H1 (cell line): ENCODE measurements at regions not wholly inside any gene's neighbourhood (a gene's known extent, or its start where the extent isn't known, plus 50 kb on each side); places are given as distances from the start of the nearest gene placed in this dataset.

Experiments
- CTCF ChIA-PET: fragments of 300-600 bp; sonication (Branson Sonifier 250); formaldehyde crosslinking; loops from one replicate; lab custom pipeline; 2021; ENCODE audit not compliant: partially characterized antibody; lab: Charles Lee
- POLR2A ChIA-PET: fragments of 300-600 bp; sonication (Branson Sonifier 250); formaldehyde crosslinking; loops from one replicate; lab custom pipeline; 2021; ENCODE audit warnings: inconsistent platforms; ENCODE audit not compliant: partially characterized antibody; lab: Charles Lee
- DNase-seq, 2 experiments: peaks; one replicate each; pipeline versions ENCODE4 v3.0.0 to v3.0.0-alpha.2; 2010 to 2022; ENCODE audit warnings: low spot score in 2 of 2, low read depth in 1 of 2, mixed read lengths in 1 of 2
- FAIRE-seq: peaks from 2 replicates; lab custom pipeline; 2011; peaks lifted over from hg19 to GRCh38; lab: Jason Lieb, UNC
- H2AFZ ChIP-seq: 2 replicates; pipeline ENCODE4 v1.8.1; 2012; ENCODE audit warnings: low read length, inconsistent platforms
- H2AK5ac ChIP-seq: 2 replicates; pipeline ENCODE4 v1.6.1; 2013; ENCODE audit warnings: low read depth, low read length
- H2BK120ac ChIP-seq: replicated peaks from 2 replicates; pipeline ENCODE3; 2013; ENCODE audit warnings: low read depth, low read length, inconsistent platforms
- H2BK12ac ChIP-seq: 2 replicates; pipeline ENCODE4 v1.6.1; 2013; ENCODE audit warnings: low read depth, low read length
- H2BK15ac ChIP-seq: 2 replicates; pipeline ENCODE4 v1.6.1; 2013; ENCODE audit warnings: low read length
- H2BK20ac ChIP-seq: 2 replicates; pipeline ENCODE4 v1.6.1; 2013; ENCODE audit warnings: low read length
- H2BK5ac ChIP-seq: 2 replicates; pipeline ENCODE4 v1.6.1; 2013; ENCODE audit warnings: low read depth, low read length
- H3K14ac ChIP-seq: 2 replicates; pipeline ENCODE4 v1.6.1; 2013; ENCODE audit warnings: inconsistent platforms; ENCODE audit not compliant: insufficient read length
- H3K18ac ChIP-seq: 2 replicates; pipeline ENCODE4 v1.6.1; 2013; ENCODE audit warnings: low read length; ENCODE audit errors: extremely low read depth
- H3K23ac ChIP-seq: 2 replicates; pipeline ENCODE4 v1.6.1; 2013; ENCODE audit warnings: inconsistent platforms; ENCODE audit not compliant: insufficient read length
- H3K23me2 ChIP-seq: 2 replicates; pipeline ENCODE4 v1.6.1; 2013; ENCODE audit warnings: low read depth, low read length
- H3K27ac ChIP-seq: 2 replicates; pipeline ENCODE4 v1.6.1; 2011; ENCODE audit warnings: low read depth, low read length, inconsistent platforms
- H3K27me3 ChIP-seq, 4 experiments: replicated peaks in 1 of 4; 1 replicate in 1 of 4; 2 replicates in 3 of 4; pipeline versions ENCODE4 v1.6.1 to v1.8.1; 2011 to 2013; ENCODE audit warnings: low read length in 3 of 4, mild to moderate bottlenecking in 3 of 4, inconsistent platforms in 2 of 4, mixed read lengths in 2 of 4, moderate library complexity in 1 of 4; ENCODE audit not compliant: control insufficient read depth in 3 of 4, insufficient read depth in 3 of 4; ENCODE audit errors: extremely low read depth in 1 of 4
- H3K36me3 ChIP-seq, 4 experiments: 2 replicates each; pipeline versions ENCODE4 v1.6.1 to v1.8.1; 2011 to 2013; ENCODE audit warnings: mild to moderate bottlenecking in 4 of 4, low read length in 3 of 4, moderate library complexity in 2 of 4, control low read depth in 1 of 4, inconsistent platforms in 1 of 4; ENCODE audit not compliant: insufficient read depth in 4 of 4, control insufficient read depth in 2 of 4
- H3K4ac ChIP-seq: replicated peaks from 2 replicates; pipeline ENCODE3; 2013; ENCODE audit warnings: low read length, low read depth, mixed read lengths, inconsistent platforms; ENCODE audit not compliant: insufficient read length
- H3K4me1 ChIP-seq, 4 experiments: replicated peaks in 1 of 4; 1 replicate in 1 of 4; 2 replicates in 3 of 4; pipeline versions ENCODE4 v1.6.1 to v1.8.1; 2011 to 2013; ENCODE audit warnings: low read length in 3 of 4, inconsistent platforms in 2 of 4, mixed read lengths in 1 of 4; ENCODE audit not compliant: insufficient read depth in 4 of 4, control insufficient read depth in 3 of 4
- H3K4me2 ChIP-seq, 2 experiments: 2 replicates each; pipeline versions ENCODE4 v1.6.1 to v1.8.1; 2011 to 2013; ENCODE audit warnings: low read depth in 2 of 2, low read length in 2 of 2, control low read depth in 1 of 2, inconsistent platforms in 1 of 2, mild to moderate bottlenecking in 1 of 2; ENCODE audit not compliant: insufficient read depth in 1 of 2
- H3K4me3 ChIP-seq, 4 experiments: fragments of 200-600, 300-600 bp in 1 of 4; sonication (generic), shearing (Covaris generic), sonication (Bioruptor Twin) in 1 of 4; 2 replicates each; pipeline versions ENCODE4 v1.5.1 to v1.8.1; 2011 to 2016; ENCODE audit warnings: low read length in 4 of 4, low read depth in 3 of 4, control low read depth in 2 of 4, inconsistent platforms in 2 of 4, mild to moderate bottlenecking in 2 of 4, mixed read lengths in 1 of 4, moderate library complexity in 1 of 4; ENCODE audit not compliant: insufficient read depth in 2 of 4; ENCODE audit errors: extremely low read depth in 1 of 4
- H3K56ac ChIP-seq: replicated peaks from 2 replicates; pipeline ENCODE3; 2013; ENCODE audit warnings: low read depth, mild to moderate bottlenecking, mixed read lengths, low read length, inconsistent platforms; ENCODE audit not compliant: insufficient read length
- H3K79me1 ChIP-seq: 2 replicates; pipeline ENCODE4 v1.6.1; 2013; ENCODE audit warnings: low read depth, low read length, control low read depth
- H3K79me2 ChIP-seq, 2 experiments: 2 replicates each; pipeline versions ENCODE4 v1.6.1 to v1.8.1; 2012 to 2013; ENCODE audit warnings: low read length in 2 of 2, mild to moderate bottlenecking in 2 of 2, inconsistent platforms in 1 of 2; ENCODE audit not compliant: insufficient read depth in 2 of 2, control insufficient read depth in 1 of 2
- H3K9ac ChIP-seq, 4 experiments: replicated peaks in 1 of 4; 1 replicate in 1 of 4; 2 replicates in 3 of 4; pipeline versions ENCODE4 v1.6.1 to v1.8.1; 2011 to 2013; ENCODE audit warnings: low read depth in 3 of 4, low read length in 3 of 4, control low read depth in 2 of 4, mild to moderate bottlenecking in 2 of 4, moderate library complexity in 2 of 4, inconsistent platforms in 1 of 4; ENCODE audit errors: extremely low read depth in 1 of 4
- H3K9me3 ChIP-seq, 2 experiments: 2 replicates each; pipeline versions ENCODE4 v1.6.1 to v1.8.1; 2012 to 2013; ENCODE audit warnings: mild to moderate bottlenecking in 2 of 2, moderate library complexity in 2 of 2, control low read depth in 1 of 2, inconsistent platforms in 1 of 2, low read depth in 1 of 2, low read length in 1 of 2, mixed read lengths in 1 of 2; ENCODE audit not compliant: insufficient read depth in 2 of 2
- H4K20me1 ChIP-seq, 2 experiments: replicated peaks in 1 of 2; 2 replicates each; pipeline versions ENCODE3 to v1.8.1; 2011 to 2013; ENCODE audit warnings: inconsistent platforms in 2 of 2, low read length in 2 of 2, mild to moderate bottlenecking in 1 of 2; ENCODE audit not compliant: insufficient read depth in 2 of 2, control insufficient read depth in 1 of 2
- H4K5ac ChIP-seq: 2 replicates; pipeline ENCODE4 v1.6.1; 2013; ENCODE audit warnings: low read length, low read depth, mixed read lengths, inconsistent platforms; ENCODE audit not compliant: insufficient read length
- H4K8ac ChIP-seq: 2 replicates; pipeline ENCODE4 v1.8.0; 2013; ENCODE audit warnings: mild to moderate bottlenecking, moderate library complexity, low read length, inconsistent platforms; ENCODE audit not compliant: insufficient read depth; ENCODE audit errors: extremely low read depth
- H4K91ac ChIP-seq: replicated peaks from 2 replicates; pipeline ENCODE3; 2013; ENCODE audit warnings: low read length, mixed read lengths, inconsistent platforms; ENCODE audit not compliant: insufficient read length
- ATF2 ChIP-seq: IDR thresholded peaks from 2 replicates; pipeline ENCODE4 v1.6.1; 2012; ENCODE audit warnings: low read length, inconsistent platforms
- BACH1 ChIP-seq: IDR thresholded peaks from 2 replicates; pipeline ENCODE4 v1.6.1; 2012; ENCODE audit warnings: low read length, improper control_type of control experiment
- CHD2 ChIP-seq: IDR thresholded peaks from 2 replicates; pipeline ENCODE4 v1.6.1; 2012; ENCODE audit warnings: low read length, improper control_type of control experiment
- CTCF ChIP-seq, 3 experiments: IDR thresholded peaks; 1 replicate in 2 of 3; 2 replicates in 1 of 3; pipeline versions ENCODE4 v1.5.1 to v1.6.1; 2011; ENCODE audit warnings: low read length in 3 of 3, mild to moderate bottlenecking in 3 of 3, inconsistent platforms in 2 of 3, low read depth in 1 of 3, moderate library complexity in 1 of 3; ENCODE audit not compliant: insufficient read depth in 1 of 3; ENCODE audit errors: control extremely low read depth in 1 of 3
- EP300 ChIP-seq, 2 experiments: IDR thresholded peaks; 1 replicate in 1 of 2; 2 replicates in 1 of 2; pipeline ENCODE4 v1.6.1; 2011 to 2012; ENCODE audit warnings: low read depth in 2 of 2, low read length in 2 of 2, mild to moderate bottlenecking in 2 of 2, borderline replicate concordance in 1 of 2, inconsistent platforms in 1 of 2, moderate library complexity in 1 of 2
- RAD21 ChIP-seq, 2 experiments: IDR thresholded peaks in 1 of 2; conservative IDR thresholded peaks in 1 of 2; 2 replicates each; pipeline ENCODE4 v1.6.1; 2011; ENCODE audit warnings: low read depth in 2 of 2, low read length in 2 of 2, improper control_type of control experiment in 1 of 2, inconsistent platforms in 1 of 2, mild to moderate bottlenecking in 1 of 2, moderate library complexity in 1 of 2
- SIRT6 ChIP-seq: IDR thresholded peaks from one replicate; pipeline ENCODE4 v1.7.1; 2012; ENCODE audit warnings: low read length, inconsistent platforms
- SIX5 ChIP-seq: IDR thresholded peaks from 2 replicates; pipeline ENCODE4 v1.6.1; 2011; ENCODE audit warnings: mild to moderate bottlenecking, low read depth, low read length
- WGBS, 2 experiments: shearing (Covaris generic) in 1 of 2; methylation state at CpG; one replicate each; pipeline versions ENCODE4 v1.1.6 to v1.1.7; 2013 to 2015; ENCODE audit warnings: low lambda C conversion rate in 2 of 2, mixed read lengths in 2 of 2, inconsistent platforms in 1 of 2, low coverage in 1 of 2, missing lambda C conversion rate in 1 of 2; ENCODE audit not compliant: insufficient replicate concordance in 2 of 2, insufficient coverage in 1 of 2, insufficient read length in 1 of 2; ENCODE audit errors: extremely low coverage in 1 of 2, missing lambda C conversion rate in 1 of 2; 5-methylcytosine and 5-hydroxymethylcytosine counted together

GRCh38 chr3:106251160-106251892, 382.5 kb upstream of the CBLB start:
- Histone ChIP-seq H3K23me2 (no peaks in the 10 kb centered on the region), H3K4me1 (no peaks in the 10 kb centered on the region), H2BK5ac (no peak overlapping the region), H2BK15ac (no peak overlapping the region), H4K20me1 (no peaks in the 10 kb centered on the region), H2BK20ac (no peak overlapping the region), H3K9me3 (peaks cover 8 to 12% of the 10 kb centered on the region in 2 experiments; a peak in 3 of 4 replicates), H3K18ac (no peak overlapping the region), H3K4me2 (no peak overlapping the region), H3K27ac (no peak overlapping the region), H2AFZ (no peak overlapping the region), H4K5ac (no peak overlapping the region), H3K23ac (no peak overlapping the region), H3K27me3 (no peaks in the 10 kb centered on the region), H3K36me3 (no peaks in the 10 kb centered on the region), H3K79me2 (no peaks in the 10 kb centered on the region), H3K4ac (no peak overlapping the region), H2AK5ac (no peak overlapping the region), H3K56ac (no peak overlapping the region), H3K14ac (no peak overlapping the region), H3K4me3 (no peak overlapping the region), H2BK12ac (no peak overlapping the region), H3K9ac (no peak overlapping the region), H4K91ac (no peak overlapping the region), H3K79me1 (no peaks in the 10 kb centered on the region), H4K8ac (no peak overlapping the region; the same call in 1 of the 2 replicates), H2BK120ac (no peak overlapping the region)
- no peak for FAIRE-seq
- no peak for DNase-seq
- POLR2A ChIA-PET: no interaction called here
- CTCF ChIA-PET: interaction anchor here (0.6 kb wide), 1 partner anchor 17 kb away, joined by 3 read pairs; no protein-coding TSS in a partner anchor
- WGBS, 2 experiments: 94% methylated on average over 2 of the region's 2 CpGs; no CpG with 5 or more reads in 1 of the 2 experiments
- no peak for TF ChIP-seq ATF2
- TF ChIP-seq CTCF (IDR thresholded peaks at IDR 0.05; ENCODE audit: control extremely low read depth in 1 of 3, insufficient read depth in 1 of 3, low read depth in 1 of 3, low read length in 3 of 3): peak in 1 of 3 experiments; percentile 7; a peak in 1 of 4 replicates
- TF ChIP-seq RAD21 (IDR thresholded peaks at IDR 0.05 in 1 of 2, conservative IDR thresholded peaks at IDR 0.05 in 1 of 2; ENCODE audit: low read depth in 2 of 2, low read length in 2 of 2): peak; percentile 1 to 35; a peak in 3 of 4 replicates
- no peak for TF ChIP-seq EP300 (IDR thresholded peaks at IDR 0.05; ENCODE audit: borderline replicate concordance in 1 of 2, low read depth in 2 of 2, low read length in 2 of 2)
- no peak for TF ChIP-seq SIX5
- TF ChIP-seq CHD2: no peak
- no peak for TF ChIP-seq BACH1
- TF ChIP-seq SIRT6: no peak
